ENCODE measurements at regions not wholly inside any gene's neighbourhood (a gene's known extent, or its start where the extent isn't known, plus 50 kb on each side); places are given as distances from the start of the nearest gene placed in this dataset.

DNA sequence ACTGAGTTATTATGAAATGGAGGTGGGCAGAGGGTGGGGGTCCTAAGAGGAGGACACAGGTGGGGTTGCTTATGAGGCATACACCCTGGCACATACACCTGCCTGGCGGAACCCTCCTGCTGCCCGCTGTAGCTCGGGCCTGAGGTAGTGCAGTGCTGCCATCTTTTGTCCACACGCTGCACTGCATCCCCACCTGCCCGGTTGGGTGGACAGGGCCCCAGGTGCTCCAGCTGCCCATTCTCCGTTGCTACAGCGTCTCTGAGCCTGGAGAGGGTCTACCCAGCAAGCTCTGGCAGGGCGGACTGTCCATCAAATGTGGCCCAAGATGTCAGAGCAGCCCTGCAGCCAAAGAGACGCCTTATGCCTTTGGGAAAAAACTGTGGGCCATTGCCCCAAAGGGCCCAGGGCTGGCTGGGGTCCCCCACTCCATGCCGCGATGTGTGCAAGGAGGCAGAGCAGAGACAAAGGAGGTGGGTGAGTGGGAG is 131.2 kb downstream of the BUD13 start:
- no TSS peak for BruUV-seq (replicated peaks)
- Histone ChIP-seq H3K36me3 (replicated peaks in 1 of 2; ENCODE audit: control insufficient read depth in 1 of 2, insufficient read depth in 2 of 2, low read length in 2 of 2) (no peaks in the 10 kb centered on the region), H3K27ac (ENCODE audit: extremely low read length, insufficient read depth, low read length) (no peak overlapping the region), H4K20me1 (ENCODE audit: insufficient read depth, low read length) (no peaks in the 10 kb centered on the region), H3K4me3 (replicated peaks in 1 of 3; ENCODE audit: insufficient read depth in 1 of 3, low read depth in 2 of 3, low read length in 3 of 3) (no peak overlapping the region), H3K79me2 (ENCODE audit: insufficient read depth, low read length) (no peaks in the 10 kb centered on the region), H2AFZ (ENCODE audit: low read length) (no peak overlapping the region), H3K9ac (ENCODE audit: insufficient read depth, low read depth, low read length) (no peak overlapping the region), H3K4me2 (ENCODE audit: low read depth, low read length) (no peak overlapping the region), H3K9me3 (ENCODE audit: low read length) (no peaks in the 10 kb centered on the region), H3K4me1 (ENCODE audit: insufficient read depth, low read length) (no peaks in the 10 kb centered on the region), H3K27me3 (ENCODE audit: control insufficient read depth in 1 of 2, insufficient read depth in 2 of 2, low read length in 2 of 2) (no peaks in the 10 kb centered on the region; a peak in 1 of 5 replicates)
- in situ Hi-C loops (cut with HindIII; ENCODE audit: extremely low pct_ligation_motif_present, low pct_unique_long_range_greater_than_20kb) = loop anchor here (5.0 kb wide), 1 partner anchor 51 kb away; no protein-coding TSS in a partner anchor
- WGBS (ENCODE audit: low lambda C conversion rate) = 57% methylated on average over 3 of the region's 11 CpGs
- intact Hi-C loops (cut with micrococcal nuclease; ENCODE audit: unreplicated experiment) = loop anchor here (10.0 kb wide), 1 partner anchor 1537 kb away; no protein-coding TSS in a partner anchor
- ATAC-seq (peak; percentile 92), FAIRE-seq (no peak), DNase-seq (ENCODE audit: low spot score) (no peak)
- ChIA-PET POLR2A (no interaction called here), CTCF (ENCODE audit: low intra/inter-chr PET ratio, low total read pairs) (interaction anchor here (4.0 kb wide), 1 partner anchor 128 kb away, joined by 33 read pairs; no protein-coding TSS in a partner anchor)
- TF ChIP-seq KLF13 (CRISPR knock-in tag; IDR thresholded peaks at IDR 0.05) = no peak
- no peak for TF ChIP-seq KDM3A (CRISPR knock-in tag; IDR thresholded peaks at IDR 0.05; ENCODE audit: low read depth)
- no peak for TF ChIP-seq KAT7 (CRISPR knock-in tag; IDR thresholded peaks at IDR 0.05; ENCODE audit: borderline replicate concordance)
- no peak for TF ChIP-seq TP53 (CRISPR knock-in tag; conservative IDR thresholded peaks at IDR 0.05)
- peak; percentile 90 for TF ChIP-seq RAD21 (CRISPR knock-in tag; IDR thresholded peaks at IDR 0.05)
- TF ChIP-seq, protein P1, sequence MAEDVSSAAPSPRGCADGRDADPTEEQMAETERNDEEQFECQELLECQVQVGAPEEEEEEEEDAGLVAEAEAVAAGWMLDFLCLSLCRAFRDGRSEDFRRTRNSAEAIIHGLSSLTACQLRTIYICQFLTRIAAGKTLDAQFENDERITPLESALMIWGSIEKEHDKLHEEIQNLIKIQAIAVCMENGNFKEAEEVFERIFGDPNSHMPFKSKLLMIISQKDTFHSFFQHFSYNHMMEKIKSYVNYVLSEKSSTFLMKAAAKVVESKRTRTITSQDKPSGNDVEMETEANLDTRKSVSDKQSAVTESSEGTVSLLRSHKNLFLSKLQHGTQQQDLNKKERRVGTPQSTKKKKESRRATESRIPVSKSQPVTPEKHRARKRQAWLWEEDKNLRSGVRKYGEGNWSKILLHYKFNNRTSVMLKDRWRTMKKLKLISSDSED (CRISPR knock-in tag; IDR thresholded peaks at IDR 0.05) = no peak
- TF ChIP-seq SMC3 (IDR thresholded peaks at IDR 0.05; ENCODE audit: low read length) = peak; percentile 53
- TF ChIP-seq, protein P2, sequence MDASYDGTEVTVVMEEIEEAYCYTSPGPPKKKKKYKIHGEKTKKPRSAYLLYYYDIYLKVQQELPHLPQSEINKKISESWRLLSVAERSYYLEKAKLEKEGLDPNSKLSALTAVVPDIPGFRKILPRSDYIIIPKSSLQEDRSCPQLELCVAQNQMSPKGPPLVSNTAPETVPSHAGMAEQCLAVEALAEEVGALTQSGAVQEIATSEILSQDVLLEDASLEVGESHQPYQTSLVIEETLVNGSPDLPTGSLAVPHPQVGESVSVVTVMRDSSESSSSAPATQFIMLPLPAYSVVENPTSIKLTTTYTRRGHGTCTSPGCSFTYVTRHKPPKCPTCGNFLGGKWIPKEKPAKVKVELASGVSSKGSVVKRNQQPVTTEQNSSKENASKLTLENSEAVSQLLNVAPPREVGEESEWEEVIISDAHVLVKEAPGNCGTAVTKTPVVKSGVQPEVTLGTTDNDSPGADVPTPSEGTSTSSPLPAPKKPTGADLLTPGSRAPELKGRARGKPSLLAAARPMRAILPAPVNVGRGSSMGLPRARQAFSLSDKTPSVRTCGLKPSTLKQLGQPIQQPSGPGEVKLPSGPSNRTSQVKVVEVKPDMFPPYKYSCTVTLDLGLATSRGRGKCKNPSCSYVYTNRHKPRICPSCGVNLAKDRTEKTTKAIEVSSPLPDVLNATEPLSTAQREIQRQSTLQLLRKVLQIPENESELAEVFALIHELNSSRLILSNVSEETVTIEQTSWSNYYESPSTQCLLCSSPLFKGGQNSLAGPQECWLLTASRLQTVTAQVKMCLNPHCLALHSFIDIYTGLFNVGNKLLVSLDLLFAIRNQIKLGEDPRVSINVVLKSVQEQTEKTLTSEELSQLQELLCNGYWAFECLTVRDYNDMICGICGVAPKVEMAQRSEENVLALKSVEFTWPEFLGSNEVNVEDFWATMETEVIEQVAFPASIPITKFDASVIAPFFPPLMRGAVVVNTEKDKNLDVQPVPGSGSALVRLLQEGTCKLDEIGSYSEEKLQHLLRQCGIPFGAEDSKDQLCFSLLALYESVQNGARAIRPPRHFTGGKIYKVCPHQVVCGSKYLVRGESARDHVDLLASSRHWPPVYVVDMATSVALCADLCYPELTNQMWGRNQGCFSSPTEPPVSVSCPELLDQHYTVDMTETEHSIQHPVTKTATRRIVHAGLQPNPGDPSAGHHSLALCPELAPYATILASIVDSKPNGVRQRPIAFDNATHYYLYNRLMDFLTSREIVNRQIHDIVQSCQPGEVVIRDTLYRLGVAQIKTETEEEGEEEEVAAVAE (CRISPR knock-in tag; IDR thresholded peaks at IDR 0.05; ENCODE audit: borderline replicate concordance) = no peak
- TF ChIP-seq SETDB1 (CRISPR knock-in tag; IDR thresholded peaks at IDR 0.05; ENCODE audit: borderline replicate concordance) = no peak
- TF ChIP-seq NBN (conservative IDR thresholded peaks at IDR 0.05) = no peak
- TF ChIP-seq, protein P3, sequence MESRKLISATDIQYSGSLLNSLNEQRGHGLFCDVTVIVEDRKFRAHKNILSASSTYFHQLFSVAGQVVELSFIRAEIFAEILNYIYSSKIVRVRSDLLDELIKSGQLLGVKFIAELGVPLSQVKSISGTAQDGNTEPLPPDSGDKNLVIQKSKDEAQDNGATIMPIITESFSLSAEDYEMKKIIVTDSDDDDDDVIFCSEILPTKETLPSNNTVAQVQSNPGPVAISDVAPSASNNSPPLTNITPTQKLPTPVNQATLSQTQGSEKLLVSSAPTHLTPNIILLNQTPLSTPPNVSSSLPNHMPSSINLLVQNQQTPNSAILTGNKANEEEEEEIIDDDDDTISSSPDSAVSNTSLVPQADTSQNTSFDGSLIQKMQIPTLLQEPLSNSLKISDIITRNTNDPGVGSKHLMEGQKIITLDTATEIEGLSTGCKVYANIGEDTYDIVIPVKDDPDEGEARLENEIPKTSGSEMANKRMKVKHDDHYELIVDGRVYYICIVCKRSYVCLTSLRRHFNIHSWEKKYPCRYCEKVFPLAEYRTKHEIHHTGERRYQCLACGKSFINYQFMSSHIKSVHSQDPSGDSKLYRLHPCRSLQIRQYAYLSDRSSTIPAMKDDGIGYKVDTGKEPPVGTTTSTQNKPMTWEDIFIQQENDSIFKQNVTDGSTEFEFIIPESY (CRISPR knock-in tag; IDR thresholded peaks at IDR 0.05) = no peak; the same call in 1 of the 2 replicates
- TF ChIP-seq, protein P4, sequence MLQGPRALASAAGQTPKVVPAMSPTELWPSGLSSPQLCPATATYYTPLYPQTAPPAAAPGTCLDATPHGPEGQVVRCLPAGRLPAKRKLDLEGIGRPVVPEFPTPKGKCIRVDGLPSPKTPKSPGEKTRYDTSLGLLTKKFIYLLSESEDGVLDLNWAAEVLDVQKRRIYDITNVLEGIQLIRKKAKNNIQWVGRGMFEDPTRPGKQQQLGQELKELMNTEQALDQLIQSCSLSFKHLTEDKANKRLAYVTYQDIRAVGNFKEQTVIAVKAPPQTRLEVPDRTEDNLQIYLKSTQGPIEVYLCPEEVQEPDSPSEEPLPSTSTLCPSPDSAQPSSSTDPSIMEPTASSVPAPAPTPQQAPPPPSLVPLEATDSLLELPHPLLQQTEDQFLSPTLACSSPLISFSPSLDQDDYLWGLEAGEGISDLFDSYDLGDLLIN (CRISPR knock-in tag; IDR thresholded peaks at IDR 0.05; ENCODE audit: borderline replicate concordance) = no peak
- no peak for TF ChIP-seq FLYWCH1 (CRISPR knock-in tag; IDR thresholded peaks at IDR 0.05)
- TF ChIP-seq, protein P5, sequence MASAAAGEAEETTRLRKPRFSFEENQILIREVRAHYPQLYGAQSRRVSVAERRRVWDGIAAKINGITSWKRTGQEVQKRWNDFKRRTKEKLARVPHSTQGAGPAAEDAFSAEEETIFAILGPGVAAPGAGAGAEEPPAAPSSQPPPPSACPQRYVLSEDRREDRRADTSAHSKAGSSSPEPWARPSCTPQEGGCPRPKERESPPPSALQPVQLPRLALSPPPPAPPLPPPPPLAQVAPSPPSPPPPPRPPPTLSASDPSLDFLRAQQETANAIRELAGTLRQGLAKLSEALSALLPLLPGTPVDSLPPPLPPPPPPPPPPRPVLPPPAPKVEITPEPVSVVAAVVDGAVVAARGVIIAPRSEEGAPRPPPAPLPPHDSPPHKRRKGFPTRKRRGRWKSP (CRISPR knock-in tag; IDR thresholded peaks at IDR 0.05) = no peak
- TF ChIP-seq ZNF543 (CRISPR knock-in tag; IDR thresholded peaks at IDR 0.05) = no peak
- no peak for TF ChIP-seq ZMYM3 (CRISPR knock-in tag; IDR thresholded peaks at IDR 0.05)

Measured in HepG2 (cell line).